IMR-90 (cell line): ENCODE measurements at regions not wholly inside any gene's neighbourhood (a gene's known extent, or its start where the extent isn't known, plus 50 kb on each side); places are given as distances from the start of the nearest gene placed in this dataset.
"Not testable (repeated sequence)": the region's sequence is repeated elsewhere in the genome, so short reads cannot be mapped to it uniquely, and the experiment has no call there.

Source experiments
- ATAC-seq: fragments of 200-7000 bp; cut with Tn5 transposase; 2 replicates; pipeline ENCODE4 v1.9.1; 2020; ENCODE audit warnings: low read depth, mild to moderate bottlenecking, moderate library complexity
- BruUV-seq: library from RNA; stranded (reverse); fragments of 400-500 nt; replicated peaks from 2 replicates; lab custom pipeline; 2021; lab: Mats Ljungman, UMichigan
- CTCF ChIA-PET: fragments of 300-600 bp; formaldehyde crosslinking; extraction: SDS; loops from one replicate; lab custom pipeline; 2021; ENCODE audit warnings: antibody characterized with exemption; lab: Yijun Ruan, JAX
- POLR2A ChIA-PET: fragments of 300-600 bp; sonication (Branson Sonifier 250); formaldehyde crosslinking; loops from one replicate; lab custom pipeline; 2022; ENCODE audit warnings: antibody characterized with exemption; ENCODE audit not compliant: unreplicated experiment; lab: Charles Lee
- DNase-seq: peaks from one replicate; pipeline ENCODE4 v3.0.0; 2013
- H2AFZ ChIP-seq: replicated peaks from 2 replicates; pipeline ENCODE3; 2013; ENCODE audit warnings: low read length, mild to moderate bottlenecking; ENCODE audit not compliant: poor library complexity
- H2AK5ac ChIP-seq: 2 replicates; pipeline ENCODE4 v1.6.1; 2013; ENCODE audit warnings: low read depth, low read length, inconsistent platforms
- H2AK9ac ChIP-seq: replicated peaks from 2 replicates; pipeline ENCODE3; 2013; ENCODE audit warnings: mild to moderate bottlenecking, low read depth, low read length, moderate library complexity; ENCODE audit not compliant: poor library complexity
- H2BK120ac ChIP-seq: 2 replicates; pipeline ENCODE4 v1.6.1; 2013; ENCODE audit warnings: low read depth, low read length, inconsistent platforms
- H2BK15ac ChIP-seq: 3 replicates; pipeline ENCODE4 v1.6.1; 2013; ENCODE audit warnings: low read depth, low read length, inconsistent platforms
- H2BK20ac ChIP-seq: 2 replicates; pipeline ENCODE4 v1.6.1; 2013; ENCODE audit warnings: low read depth, mild to moderate bottlenecking, inconsistent platforms, low read length, moderate library complexity
- H2BK5ac ChIP-seq: 2 replicates; pipeline ENCODE4 v1.6.1; 2013; ENCODE audit warnings: mild to moderate bottlenecking, low read depth, low read length, inconsistent platforms; ENCODE audit not compliant: poor library complexity, severe bottlenecking
- H3K14ac ChIP-seq: replicated peaks from 2 replicates; pipeline ENCODE4 v1.6.1; 2013; ENCODE audit warnings: low read depth, low read length, inconsistent platforms
- H3K18ac ChIP-seq: 2 replicates; pipeline ENCODE4 v1.6.1; 2013; ENCODE audit warnings: low read depth, low read length, control low read depth
- H3K23ac ChIP-seq: 2 replicates; pipeline ENCODE4 v1.6.1; 2013; ENCODE audit warnings: low read depth, low read length, inconsistent platforms
- H3K27ac ChIP-seq: 2 replicates; pipeline ENCODE4 v1.5.1; 2013; ENCODE audit warnings: mild to moderate bottlenecking, control low read depth, low read length; ENCODE audit not compliant: insufficient read depth
- H3K27me3 ChIP-seq: 2 replicates; pipeline ENCODE4 v1.6.1; 2013; ENCODE audit warnings: low read length; ENCODE audit not compliant: control insufficient read depth, insufficient read depth
- H3K36me3 ChIP-seq: 2 replicates; pipeline ENCODE4 v1.6.1; 2013; ENCODE audit warnings: low read length, mixed read lengths; ENCODE audit not compliant: control insufficient read depth, insufficient read depth
- H3K4ac ChIP-seq: 2 replicates; pipeline ENCODE4 v1.6.1; 2013; ENCODE audit warnings: low read depth, low read length, inconsistent platforms
- H3K4me1 ChIP-seq: 2 replicates; pipeline ENCODE4 v1.6.1; 2013; ENCODE audit warnings: low read length, mixed read lengths; ENCODE audit not compliant: control insufficient read depth, insufficient read depth
- H3K4me2 ChIP-seq: 2 replicates; pipeline ENCODE4 v1.6.1; 2013; ENCODE audit warnings: low read depth, mild to moderate bottlenecking, control low read depth, low read length, moderate library complexity
- H3K4me3 ChIP-seq: 2 replicates; pipeline ENCODE4 v1.5.1; 2013; ENCODE audit warnings: low read depth, mild to moderate bottlenecking, control low read depth, low read length, moderate library complexity; ENCODE audit not compliant: insufficient read depth
- H3K56ac ChIP-seq: 2 replicates; pipeline ENCODE4 v1.6.1; 2013; ENCODE audit warnings: low read length, inconsistent platforms; ENCODE audit not compliant: insufficient read depth; ENCODE audit errors: extremely low read depth
- H3K79me1 ChIP-seq, 2 experiments: 2 replicates each; pipeline ENCODE4 v1.6.1; 2013; ENCODE audit warnings: low read length in 2 of 2, inconsistent platforms in 1 of 2, low read depth in 1 of 2
- H3K9ac ChIP-seq: 2 replicates; pipeline ENCODE4 v1.6.1; 2013; ENCODE audit warnings: low read depth, low read length, control low read depth
- H3K9me1 ChIP-seq: 2 replicates; pipeline ENCODE4 v1.6.1; 2013; ENCODE audit warnings: low read length, inconsistent platforms; ENCODE audit not compliant: insufficient read depth
- H3K9me3 ChIP-seq: 2 replicates; pipeline ENCODE4 v1.6.1; 2013; ENCODE audit warnings: low read length; ENCODE audit not compliant: control insufficient read depth, insufficient read depth
- H4K20me1 ChIP-seq: 2 replicates; pipeline ENCODE4 v1.6.1; 2013; ENCODE audit warnings: low read length, inconsistent platforms; ENCODE audit not compliant: insufficient read depth
- H4K5ac ChIP-seq: 2 replicates; pipeline ENCODE4 v1.6.1; 2013; ENCODE audit warnings: mild to moderate bottlenecking, low read depth, low read length, control low read depth
- H4K8ac ChIP-seq, 2 experiments: 2 replicates each; pipeline ENCODE4 v1.6.1; 2013; ENCODE audit warnings: low read depth in 2 of 2, low read length in 2 of 2, control low read depth in 1 of 2, inconsistent platforms in 1 of 2
- H4K91ac ChIP-seq: 2 replicates; pipeline ENCODE4 v1.6.1; 2013; ENCODE audit warnings: low read depth, low read length, inconsistent platforms; ENCODE audit not compliant: insufficient read depth
- WGBS, 2 experiments: methylation state at CpG; one replicate each; pipeline versions ENCODE4 v1.1.5 to v1.1.7; 2013; ENCODE audit warnings: missing lambda C conversion rate in 2 of 2; ENCODE audit not compliant: insufficient read length in 1 of 2; ENCODE audit errors: extremely low coverage in 2 of 2; 5-methylcytosine and 5-hydroxymethylcytosine counted together
- dilution Hi-C: fragments of 300-500 bp; cut with HindIII; formaldehyde crosslinking; loops from one replicate; pipeline ENCODE4 v1.14.3; 2018; ENCODE audit warnings: low sequenced_read_pairs; ENCODE audit not compliant: unreplicated experiment
- in situ Hi-C: fragments of 300-500 bp; cut with MboI; formaldehyde crosslinking; loops from 3 replicates; pipeline ENCODE4 v1.14.3; 2019; ENCODE audit warnings: low sequenced_read_pairs, inconsistent platforms, mixed read lengths
- intact Hi-C: fragments of 100-400 bp; cut with micrococcal nuclease; formaldehyde crosslinking; loops from 2 replicates; pipeline ENCODE4 v1.10.0; 2022

DNA sequence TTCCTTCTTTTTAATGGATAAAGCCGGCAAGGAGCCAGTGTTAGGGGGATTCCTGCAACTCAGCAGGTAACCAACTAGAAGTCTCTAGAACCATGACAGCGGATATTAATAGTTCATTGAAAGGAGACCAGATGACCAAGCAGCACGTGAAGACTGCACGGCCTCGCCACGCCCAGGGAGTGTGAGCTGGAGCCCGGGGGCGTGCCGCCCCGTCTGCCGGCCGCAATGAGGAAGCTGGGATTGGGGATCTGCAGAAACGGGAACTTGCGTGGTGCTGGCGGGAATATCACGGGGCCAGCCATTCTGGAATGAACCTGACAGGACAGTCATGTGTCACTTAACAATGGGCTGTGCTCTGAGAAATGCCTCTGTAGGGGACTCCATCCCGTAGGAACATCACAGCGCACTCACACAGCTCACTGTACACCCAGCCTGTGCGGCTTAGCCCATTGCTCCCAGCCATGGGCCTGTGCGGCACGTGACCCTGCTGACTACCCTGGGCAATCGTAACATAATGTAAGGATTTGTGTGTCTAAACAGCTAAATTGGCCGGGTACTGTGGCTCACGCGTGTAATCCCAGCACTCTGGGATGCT, 4092.8 kb upstream of the TPTE start:
- H2BK20ac ChIP-seq, H2AFZ ChIP-seq, H4K8ac ChIP-seq, H3K79me1 ChIP-seq, H3K23ac ChIP-seq, H3K36me3 ChIP-seq, H3K9me1 ChIP-seq, H2BK120ac ChIP-seq, H3K9ac ChIP-seq, H2AK5ac ChIP-seq, CTCF ChIA-PET, H4K20me1 ChIP-seq, H3K18ac ChIP-seq, H3K27me3 ChIP-seq, ATAC-seq, BruUV-seq, DNase-seq, intact Hi-C loops, H3K4me2 ChIP-seq, in situ Hi-C loops, H4K5ac ChIP-seq, H4K91ac ChIP-seq, H3K56ac ChIP-seq, H3K9me3 ChIP-seq, H3K4me1 ChIP-seq, H2BK5ac ChIP-seq, H3K14ac ChIP-seq, dilution Hi-C loops, H3K27ac ChIP-seq, H2AK9ac ChIP-seq, H3K4me3 ChIP-seq, H3K4ac ChIP-seq, H2BK15ac ChIP-seq, POLR2A ChIA-PET: not testable (repeated sequence)
- no CpG with 5 or more reads among the region's 25 CpGs for whole genome bisulfite sequencing, 2 experiments

GRCh38 chr21:6429924-6430323, 4091.5 kb upstream of the TPTE start:
- BruUV-seq, H3K9ac ChIP-seq, H3K4me1 ChIP-seq, H2AK9ac ChIP-seq, ATAC-seq, H3K14ac ChIP-seq, H3K79me1 ChIP-seq, dilution Hi-C loops, H2AK5ac ChIP-seq, DNase-seq, H2BK15ac ChIP-seq, H3K4me3 ChIP-seq, POLR2A ChIA-PET, H4K5ac ChIP-seq, H3K9me1 ChIP-seq, intact Hi-C loops, H2BK120ac ChIP-seq, H3K56ac ChIP-seq, H3K18ac ChIP-seq, H2AFZ ChIP-seq, H2BK5ac ChIP-seq, H3K4ac ChIP-seq, H2BK20ac ChIP-seq, H4K8ac ChIP-seq, H3K36me3 ChIP-seq, H3K27me3 ChIP-seq, H4K20me1 ChIP-seq, H3K4me2 ChIP-seq, H3K9me3 ChIP-seq, H4K91ac ChIP-seq, CTCF ChIA-PET, in situ Hi-C loops, H3K27ac ChIP-seq, H3K23ac ChIP-seq: not testable (repeated sequence)
- no CpG with 5 or more reads among the region's 8 CpGs for WGBS, 2 experiments
